GM23338 (cell line): ENCODE measurements at regions not wholly inside any gene's neighbourhood (a gene's known extent, or its start where the extent isn't known, plus 50 kb on each side); places are given as distances from the start of the nearest gene placed in this dataset.

Experiments used
- ATAC-seq: fragments of 200-7000 bp; cut with Tn5 transposase; 3 replicates; pipeline ENCODE4 v1.9.1; 2020
- DNase-seq: peaks from one replicate; pipeline ENCODE4 v3.0.0-alpha.2; 2015; ENCODE audit warnings: low spot score
- H2AFZ ChIP-seq: fragments of 200-600 bp; sonication (generic); 2 replicates; pipeline ENCODE4 v1.8.0; 2016; ENCODE audit warnings: antibody characterized with exemption, mild to moderate bottlenecking, moderate library complexity
- H3F3A ChIP-seq: fragments of 200-600 bp; sonication (generic); replicated peaks from 2 replicates; pipeline ENCODE4 v1.8.0; 2017; ENCODE audit warnings: antibody characterized with exemption, mixed run types, low read depth
- H3K27ac ChIP-seq: fragments of 200-600 bp; sonication (generic); 2 replicates; pipeline ENCODE4 v1.6.1; 2016; ENCODE audit warnings: low read depth
- H3K27me3 ChIP-seq: fragments of 200-600 bp; sonication (generic); 2 replicates; pipeline ENCODE4 v1.8.0; 2016; ENCODE audit warnings: mild to moderate bottlenecking, mixed run types, moderate library complexity; ENCODE audit not compliant: insufficient read depth
- H3K36me3 ChIP-seq: fragments of 200-600 bp; sonication (generic); 2 replicates; pipeline ENCODE4 v1.8.0; 2016; ENCODE audit warnings: mild to moderate bottlenecking; ENCODE audit not compliant: insufficient read depth
- H3K4me1 ChIP-seq: fragments of 200-600 bp; sonication (generic); 2 replicates; pipeline ENCODE4 v1.8.0; 2016; ENCODE audit warnings: mild to moderate bottlenecking, moderate library complexity; ENCODE audit not compliant: insufficient read depth
- H3K4me2 ChIP-seq: fragments of 200-600 bp; sonication (generic); 2 replicates; pipeline ENCODE4 v1.7.1; 2017; ENCODE audit warnings: mixed run types
- H3K4me3 ChIP-seq: fragments of 200-600 bp; sonication (generic); 2 replicates; pipeline ENCODE4 v1.6.1; 2016; ENCODE audit warnings: mixed run types
- H3K79me2 ChIP-seq: fragments of 200-600 bp; sonication (generic); replicated peaks from 2 replicates; pipeline ENCODE4 v1.8.0; 2017; ENCODE audit warnings: mild to moderate bottlenecking; ENCODE audit not compliant: insufficient read depth
- H3K9me2 ChIP-seq: fragments of 200-600 bp; sonication (generic); 2 replicates; pipeline ENCODE4 v1.8.0; 2017; ENCODE audit not compliant: insufficient read depth
- H4K20me1 ChIP-seq: fragments of 200-600 bp; sonication (generic); replicated peaks from 2 replicates; pipeline ENCODE4 v1.8.0; 2017; ENCODE audit warnings: mild to moderate bottlenecking; ENCODE audit not compliant: insufficient read depth
- H3K27ac Mint-ChIP-seq: 2 replicates; pipeline ENCODE4 v1.8.0; 2020; ENCODE audit warnings: inconsistent platforms, mild to moderate bottlenecking, moderate library complexity, mixed read lengths
- H3K27me3 Mint-ChIP-seq: 3 replicates; pipeline ENCODE4 v1.8.0; 2022; ENCODE audit warnings: low read depth, mild to moderate bottlenecking, moderate library complexity, mixed read lengths, inconsistent platforms; ENCODE audit not compliant: insufficient read depth, poor library complexity
- H3K36me3 Mint-ChIP-seq: 3 replicates; pipeline ENCODE4 v1.8.0; 2021; ENCODE audit warnings: low read depth, mild to moderate bottlenecking, inconsistent platforms, moderate library complexity, mixed read lengths
- H3K4me1 Mint-ChIP-seq: 3 replicates; pipeline ENCODE4 v1.8.0; 2020; ENCODE audit warnings: mild to moderate bottlenecking, inconsistent platforms, mixed read lengths
- H3K4me3 Mint-ChIP-seq: 3 replicates; pipeline ENCODE4 v1.8.0; 2021; ENCODE audit warnings: moderate library complexity, mild to moderate bottlenecking, inconsistent platforms, mixed read lengths
- H3K9me3 Mint-ChIP-seq: 3 replicates; pipeline ENCODE4 v1.8.0; 2020; ENCODE audit warnings: moderate library complexity, mild to moderate bottlenecking, inconsistent platforms, mixed read lengths
- CREB1 ChIP-seq: fragments of 250-450 bp; sonication (Bioruptor Pico); IDR thresholded peaks from 2 replicates; pipeline ENCODE4 v1.5.0; 2020; ENCODE audit warnings: low read depth, mild to moderate bottlenecking, moderate library complexity
- EZH2 ChIP-seq: fragments of 200-600 bp; sonication (generic); IDR thresholded peaks from one replicate; pipeline ENCODE4 v1.8.0; 2017; ENCODE audit warnings: antibody characterized with exemption, mild to moderate bottlenecking, low read depth; ENCODE audit not compliant: unreplicated experiment
- EZH2phosphoT487 ChIP-seq: fragments of 200-600 bp; sonication (generic); IDR thresholded peaks from one replicate; pipeline ENCODE4 v1.8.1; 2018; ENCODE audit warnings: antibody characterized with exemption; ENCODE audit not compliant: unreplicated experiment
- JUNB ChIP-seq: IDR thresholded peaks from one replicate; pipeline ENCODE4 v1.6.1; 2016; ENCODE audit warnings: antibody characterized with exemption; ENCODE audit not compliant: unreplicated experiment
- NANOG ChIP-seq: IDR thresholded peaks from 2 replicates; pipeline ENCODE4 v1.6.1; 2016; ENCODE audit warnings: antibody characterized with exemption, borderline replicate concordance
- POLR2AphosphoS5 ChIP-seq: IDR thresholded peaks from 2 replicates; pipeline ENCODE4 v1.6.1; 2016; ENCODE audit warnings: antibody characterized with exemption, low read depth
- STAT1 ChIP-seq: IDR thresholded peaks from one replicate; pipeline ENCODE4 v1.6.1; 2016; ENCODE audit warnings: antibody characterized with exemption; ENCODE audit not compliant: unreplicated experiment
- ZNF114 ChIP-seq: fragments of 250-450 bp; sonication (Bioruptor Pico); IDR thresholded peaks from 2 replicates; pipeline ENCODE4 v1.5.0; 2020; ENCODE audit warnings: mild to moderate bottlenecking, moderate library complexity
- ZNF331 ChIP-seq: fragments of 250-450 bp; sonication (Bioruptor Pico); IDR thresholded peaks from 2 replicates; pipeline ENCODE4 v1.5.0; 2020; ENCODE audit warnings: low read depth, mild to moderate bottlenecking, moderate library complexity
- ZNF462 ChIP-seq: fragments of 250-450 bp; sonication (Bioruptor Pico); IDR thresholded peaks from 2 replicates; pipeline ENCODE4 v1.5.0; 2020; ENCODE audit warnings: mild to moderate bottlenecking, moderate library complexity

- TF ChIP-seq EZH2phosphoT487 (no peak), STAT1 (no peak), ZNF114 (CRISPR knock-in tag) (no peak), POLR2AphosphoS5 (no peak), JUNB (no peak), NANOG (no peak), ZNF462 (CRISPR knock-in tag) (no peak), EZH2 (no peak), CREB1 (CRISPR knock-in tag) (no peak)
These were observed 341.7 kb upstream of the CHORDC1 start (continued) for GRCh38 chr11:90564531-90564930.

- no peaks in the 10 kb centered on the region for H3K4me1 Mint-ChIP-seq
- TF ChIP-seq NANOG (no peak), POLR2AphosphoS5 (no peak), ZNF462 (CRISPR knock-in tag) (no peak), ZNF331 (CRISPR knock-in tag) (no peak)
These were observed 335.5 kb upstream of the CHORDC1 start for GRCh38 chr11:90558328-90558865.

More at GRCh38 chr11:90558328-90558865, 335.5 kb upstream of the CHORDC1 start:
- ATAC-seq (no peak), DNase-seq (no peak)
- Mint-ChIP-seq H3K27me3 (peaks cover 2% of the 10 kb centered on the region), H3K9me3 (no peaks in the 10 kb centered on the region), H3K36me3 (no peaks in the 10 kb centered on the region), H3K4me3 (no peak overlapping the region), H3K27ac (no peak overlapping the region)
- no peak overlapping the region for H3K4me2 ChIP-seq
- no peak overlapping the region for H3K27ac ChIP-seq
- no peaks in the 10 kb centered on the region for H3K9me2 ChIP-seq
- no peaks in the 10 kb centered on the region for H3K79me2 ChIP-seq
- H3K4me1 ChIP-seq, result no peaks in the 10 kb centered on the region
- H3K4me3 ChIP-seq, result no peak overlapping the region
- no peaks in the 10 kb centered on the region for H4K20me1 ChIP-seq
- H2AFZ ChIP-seq, result no peak overlapping the region
- H3K36me3 ChIP-seq, result no peaks in the 10 kb centered on the region
- no peaks in the 10 kb centered on the region for H3F3A ChIP-seq
- H3K27me3 ChIP-seq, result no peaks in the 10 kb centered on the region
